Keratinocyte (primary cell): ENCODE measurements at regions not wholly inside any gene's neighbourhood (a gene's known extent, or its start where the extent isn't known, plus 50 kb on each side); places are given as distances from the start of the nearest gene placed in this dataset.

Experiments used
- DNase-seq: peaks from one replicate; pipeline ENCODE4 v3.0.0-alpha.2; 2011; ENCODE audit warnings: low read depth, missing footprints, low spot score
- FAIRE-seq: peaks from 2 replicates; lab custom pipeline; 2011; peaks lifted over from hg19 to GRCh38; lab: Jason Lieb, UNC
- H2AFZ ChIP-seq: 2 replicates; pipeline ENCODE4 v1.6.0; 2012; ENCODE audit warnings: low read length, control low read depth, inconsistent platforms; ENCODE audit not compliant: control insufficient read depth
- H3K27ac ChIP-seq: 2 replicates; pipeline ENCODE4 v1.5.1; 2011; ENCODE audit warnings: low read length; ENCODE audit not compliant: control insufficient read depth, insufficient read depth
- H3K27me3 ChIP-seq: 3 replicates; pipeline ENCODE4 v1.6.0; 2011; ENCODE audit warnings: low read length; ENCODE audit not compliant: control insufficient read depth, insufficient read depth; ENCODE audit errors: extremely low read depth
- H3K36me3 ChIP-seq, 2 experiments: 2 replicates in 1 of 2; 3 replicates in 1 of 2; pipeline ENCODE4 v1.5.1; 2011; ENCODE audit warnings: low read length in 2 of 2, mild to moderate bottlenecking in 1 of 2; ENCODE audit not compliant: control insufficient read depth in 2 of 2, insufficient read depth in 2 of 2; ENCODE audit errors: extremely low read depth in 1 of 2
- H3K4me1 ChIP-seq: 3 replicates; pipeline ENCODE4 v1.5.1; 2011; ENCODE audit warnings: low read length; ENCODE audit not compliant: control insufficient read depth, insufficient read depth; ENCODE audit errors: extremely low read depth
- H3K4me2 ChIP-seq: 3 replicates; pipeline ENCODE4 v1.6.0; 2011; ENCODE audit warnings: low read depth, low read length; ENCODE audit not compliant: control insufficient read depth, insufficient read depth; ENCODE audit errors: extremely low read depth
- H3K4me3 ChIP-seq, 3 experiments: fragments of 200-600 bp in 1 of 3; sonication (generic) in 1 of 3; 2 replicates in 2 of 3; 3 replicates in 1 of 3; pipeline ENCODE4 v1.5.1; 2011 to 2016; ENCODE audit warnings: low read length in 3 of 3, mild to moderate bottlenecking in 3 of 3, control low read depth in 2 of 3, inconsistent platforms in 1 of 3, low read depth in 1 of 3, mixed read lengths in 1 of 3, mixed run types in 1 of 3, moderate library complexity in 1 of 3; ENCODE audit not compliant: control insufficient read depth in 2 of 3, insufficient read depth in 2 of 3; ENCODE audit errors: extremely low read depth in 1 of 3
- H3K79me2 ChIP-seq: 2 replicates; pipeline ENCODE4 v1.6.0; 2012; ENCODE audit warnings: low read length; ENCODE audit not compliant: control insufficient read depth, insufficient read depth
- H3K9ac ChIP-seq: 3 replicates; pipeline ENCODE4 v1.6.0; 2011; ENCODE audit warnings: low read length; ENCODE audit not compliant: control insufficient read depth, insufficient read depth; ENCODE audit errors: extremely low read depth
- H3K9me1 ChIP-seq: 3 replicates; pipeline ENCODE4 v1.6.0; 2011; ENCODE audit warnings: low read length; ENCODE audit not compliant: control insufficient read depth, insufficient read depth; ENCODE audit errors: extremely low read depth
- H3K9me3 ChIP-seq: 2 replicates; pipeline ENCODE4 v1.5.1; 2012; ENCODE audit warnings: low read depth, low read length; ENCODE audit not compliant: control insufficient read depth
- H4K20me1 ChIP-seq: 3 replicates; pipeline ENCODE4 v1.6.0; 2011; ENCODE audit warnings: low read length; ENCODE audit not compliant: control insufficient read depth, insufficient read depth; ENCODE audit errors: extremely low read depth
- EZH2 ChIP-seq: IDR thresholded peaks from one replicate; pipeline ENCODE4 v1.6.1; 2012; ENCODE audit warnings: inconsistent platforms, mild to moderate bottlenecking, low read length, moderate library complexity
- dilution Hi-C: fragments of 300-500 bp; cut with MboI; formaldehyde crosslinking; loops from one replicate; pipeline ENCODE4 v1.7.0; 2020; ENCODE audit warnings: low sequenced_read_pairs; ENCODE audit not compliant: extremely low pct_ligation_motif_present
- TF ChIP-seq, protein P1 (sequence below), 3 experiments: IDR thresholded peaks in 1 of 3; conservative IDR thresholded peaks in 1 of 3; optimal IDR thresholded peaks in 1 of 3; 2 replicates in 2 of 3; 3 replicates in 1 of 3; pipeline versions ENCODE3 to v1.5.1; 2011; ENCODE audit warnings: low read length in 3 of 3, mild to moderate bottlenecking in 3 of 3, moderate library complexity in 2 of 3, control low read depth in 1 of 3, inconsistent platforms in 1 of 3; ENCODE audit not compliant: insufficient read depth in 2 of 3; ENCODE audit errors: extremely low read depth in 1 of 3

DNA sequence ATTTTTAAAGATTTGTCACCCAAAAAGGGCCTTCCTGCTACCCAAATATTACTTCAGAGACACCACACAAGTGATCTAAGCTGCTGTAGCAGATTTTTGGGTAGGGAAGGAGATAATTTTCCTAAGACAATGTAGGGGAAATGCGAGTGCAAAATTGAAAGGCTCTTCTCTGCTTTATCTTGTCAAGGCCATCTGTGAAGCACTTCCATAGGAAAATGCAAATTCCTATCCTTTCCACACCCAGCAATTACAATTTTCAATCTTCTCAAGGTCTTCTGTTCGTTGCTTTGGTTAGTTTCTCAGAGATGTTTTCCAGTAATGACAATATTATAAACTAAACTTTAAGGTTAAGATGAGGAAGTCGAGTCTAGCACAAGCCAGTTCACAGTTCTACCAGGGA is 53.4 kb downstream of the HDGFL1 start:
- H3K9ac ChIP-seq = no peak overlapping the region
- dilution Hi-C loops = no loop called here
- no peaks in the 10 kb centered on the region for H4K20me1 ChIP-seq
- H3K9me1 ChIP-seq = no peaks in the 10 kb centered on the region
- H3K9me3 ChIP-seq = no peaks in the 10 kb centered on the region
- no peaks in the 10 kb centered on the region for H3K27me3 ChIP-seq
- H3K4me1 ChIP-seq = no peaks in the 10 kb centered on the region
- H3K27ac ChIP-seq = no peak overlapping the region
- no peak overlapping the region for H3K4me3 ChIP-seq
- TF ChIP-seq, protein P1, sequence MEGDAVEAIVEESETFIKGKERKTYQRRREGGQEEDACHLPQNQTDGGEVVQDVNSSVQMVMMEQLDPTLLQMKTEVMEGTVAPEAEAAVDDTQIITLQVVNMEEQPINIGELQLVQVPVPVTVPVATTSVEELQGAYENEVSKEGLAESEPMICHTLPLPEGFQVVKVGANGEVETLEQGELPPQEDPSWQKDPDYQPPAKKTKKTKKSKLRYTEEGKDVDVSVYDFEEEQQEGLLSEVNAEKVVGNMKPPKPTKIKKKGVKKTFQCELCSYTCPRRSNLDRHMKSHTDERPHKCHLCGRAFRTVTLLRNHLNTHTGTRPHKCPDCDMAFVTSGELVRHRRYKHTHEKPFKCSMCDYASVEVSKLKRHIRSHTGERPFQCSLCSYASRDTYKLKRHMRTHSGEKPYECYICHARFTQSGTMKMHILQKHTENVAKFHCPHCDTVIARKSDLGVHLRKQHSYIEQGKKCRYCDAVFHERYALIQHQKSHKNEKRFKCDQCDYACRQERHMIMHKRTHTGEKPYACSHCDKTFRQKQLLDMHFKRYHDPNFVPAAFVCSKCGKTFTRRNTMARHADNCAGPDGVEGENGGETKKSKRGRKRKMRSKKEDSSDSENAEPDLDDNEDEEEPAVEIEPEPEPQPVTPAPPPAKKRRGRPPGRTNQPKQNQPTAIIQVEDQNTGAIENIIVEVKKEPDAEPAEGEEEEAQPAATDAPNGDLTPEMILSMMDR (optimal IDR thresholded peaks at IDR 0.05 in 1 of 3, IDR thresholded peaks at IDR 0.05 in 1 of 3, conservative IDR thresholded peaks at IDR 0.05 in 1 of 3; ENCODE audit: extremely low read depth in 1 of 3, insufficient read depth in 2 of 3, low read length in 3 of 3) = no peak
- no peak for TF ChIP-seq EZH2
- no peak for DNase-seq
- no peak overlapping the region for H3K4me2 ChIP-seq
- FAIRE-seq = no peak
- no peaks in the 10 kb centered on the region for H3K36me3 ChIP-seq
- no peak overlapping the region for H2AFZ ChIP-seq
- H3K79me2 ChIP-seq = no peaks in the 10 kb centered on the region

DNA sequence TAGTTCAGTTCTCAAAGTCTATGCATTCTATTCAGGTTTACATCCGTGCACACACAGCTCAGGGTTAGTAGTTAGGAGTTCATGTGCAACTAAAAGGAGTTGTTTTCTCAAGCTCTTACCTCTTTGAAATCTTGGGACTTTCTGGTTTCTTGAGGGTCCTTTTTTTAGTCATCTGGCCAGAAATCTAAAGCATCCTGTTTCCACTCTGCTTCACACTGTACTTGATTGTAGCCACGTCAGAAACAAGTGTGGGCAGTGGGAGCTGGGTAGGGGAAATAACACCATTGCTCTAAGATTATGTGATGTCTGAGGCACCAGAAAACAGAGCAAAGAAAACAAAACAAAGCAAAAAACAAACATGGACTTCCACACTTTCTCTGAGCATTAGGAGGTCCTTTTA is 58.3 kb downstream of the HDGFL1 start:
- Histone ChIP-seq H3K79me2 (no peaks in the 10 kb centered on the region), H3K9ac (no peak overlapping the region), H3K4me3 (no peak overlapping the region), H3K27ac (no peak overlapping the region), H4K20me1 (no peaks in the 10 kb centered on the region), H3K9me1 (no peaks in the 10 kb centered on the region), H2AFZ (no peak overlapping the region), H3K36me3 (no peaks in the 10 kb centered on the region), H3K9me3 (no peaks in the 10 kb centered on the region), H3K27me3 (no peaks in the 10 kb centered on the region), H3K4me1 (no peaks in the 10 kb centered on the region), H3K4me2 (no peak overlapping the region)
- no peak for DNase-seq
- dilution Hi-C loops = no loop called here
- no peak for TF ChIP-seq EZH2
- TF ChIP-seq, protein P1 (optimal IDR thresholded peaks at IDR 0.05 in 1 of 3, IDR thresholded peaks at IDR 0.05 in 1 of 3, conservative IDR thresholded peaks at IDR 0.05 in 1 of 3; ENCODE audit: extremely low read depth in 1 of 3, insufficient read depth in 2 of 3, low read length in 3 of 3) = no peak
- no peak for FAIRE-seq
